HuH-7 (cell line): ENCODE measurements at regions not wholly inside any gene's neighbourhood (a gene's known extent, or its start where the extent isn't known, plus 50 kb on each side); places are given as distances from the start of the nearest gene placed in this dataset.

Experiments used
- DNase-seq: peaks from one replicate; pipeline ENCODE4 v3.0.0; 2011; ENCODE audit warnings: low spot score

DNA sequence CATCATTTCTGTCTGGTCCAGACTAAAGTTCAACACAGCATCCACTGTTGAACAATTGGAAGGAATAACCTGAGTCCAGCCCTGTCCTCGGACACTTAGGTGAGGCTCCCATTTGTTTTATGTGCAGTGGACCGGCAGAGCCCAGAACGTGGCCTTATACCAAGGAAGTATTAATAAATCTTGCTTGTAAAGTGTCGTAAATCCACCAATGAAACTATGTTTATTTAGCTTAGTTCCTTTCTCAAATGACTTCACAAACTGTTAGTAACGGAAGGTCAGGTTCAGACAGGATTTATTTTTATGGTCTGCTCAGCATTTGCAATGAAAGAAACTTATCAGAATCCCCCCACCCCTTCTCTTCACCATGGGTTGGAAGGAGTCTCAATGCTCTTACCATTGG, 149.5 kb downstream of the PCSK1 start:
- no peak for DNase-seq

DNA sequence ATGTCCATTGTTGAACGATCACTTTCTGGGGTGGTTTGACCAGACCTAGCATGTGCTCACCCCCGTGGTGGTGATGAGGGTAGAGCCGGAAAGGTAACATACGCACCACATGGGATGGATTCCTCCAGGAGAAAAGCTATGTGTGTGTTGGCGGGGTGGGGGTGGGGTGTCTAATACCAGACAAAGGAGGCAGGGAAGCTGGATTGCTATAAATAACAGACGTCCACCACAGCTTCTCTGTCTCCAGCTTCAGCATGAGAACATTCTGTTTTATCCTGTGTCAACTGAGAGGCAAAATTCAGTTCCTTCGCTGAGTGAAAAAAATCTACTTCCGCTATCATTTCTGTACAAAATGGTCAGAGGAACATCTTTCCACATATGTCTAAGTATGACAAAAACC, 151.0 kb downstream of the PCSK1 start:
- no peak for DNase-seq

DNA sequence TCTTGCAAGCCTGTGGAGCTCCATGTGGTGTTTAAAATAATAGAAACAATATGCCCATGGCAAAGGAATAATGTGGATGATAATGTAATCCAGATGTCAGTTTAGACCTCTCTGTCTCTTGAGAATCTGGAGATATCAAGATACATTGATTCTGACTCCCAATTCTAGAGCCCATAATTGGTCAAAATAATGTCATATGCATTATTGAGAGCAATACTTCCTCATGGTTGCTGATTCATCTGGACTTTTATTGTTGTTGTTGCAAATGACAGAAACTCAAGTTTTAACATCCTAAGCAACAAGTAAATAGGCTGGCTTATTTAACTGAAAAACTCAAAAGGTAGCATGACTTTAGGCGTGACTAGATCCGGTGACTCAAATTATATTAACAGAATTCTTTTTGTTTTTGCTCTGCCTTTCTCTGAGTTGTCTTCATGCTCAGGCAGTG, 152.1 kb downstream of the PCSK1 start:
- no peak for DNase-seq

DNA sequence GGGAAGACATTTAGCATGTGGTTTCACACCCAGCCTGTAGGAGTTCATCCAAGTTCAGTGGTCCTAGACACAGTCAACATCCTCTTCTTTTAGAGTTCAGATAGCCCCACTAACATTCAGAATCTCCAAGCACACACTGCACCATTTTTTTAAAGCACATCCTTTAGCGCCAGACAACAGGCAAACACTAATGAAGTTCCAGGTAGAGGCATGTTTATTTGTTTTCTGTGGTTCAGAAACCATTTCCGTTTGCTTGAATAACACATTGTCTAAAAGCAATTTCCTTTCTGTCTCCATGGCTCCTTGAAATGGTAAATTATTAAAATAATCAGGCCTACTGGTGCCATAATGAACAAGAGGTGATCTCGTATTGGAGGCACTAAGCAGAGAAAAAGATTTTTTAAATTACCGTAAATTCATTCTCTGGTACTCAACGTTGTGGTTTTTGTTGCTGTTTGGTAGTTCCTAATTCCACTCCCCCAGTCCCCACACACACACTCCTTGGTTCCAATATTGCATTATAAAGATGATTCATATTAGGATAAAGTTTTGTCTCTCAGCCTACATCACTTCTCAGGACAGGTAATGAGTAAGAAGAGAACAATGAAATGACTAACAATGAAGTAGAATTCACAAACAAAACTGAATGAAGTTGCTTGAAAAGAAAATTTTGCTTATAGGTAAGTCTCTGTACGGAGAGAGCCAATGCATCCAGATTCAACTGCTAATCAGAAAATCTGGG, 153.1 kb downstream of the PCSK1 start:
- DNase-seq, result no peak

DNA sequence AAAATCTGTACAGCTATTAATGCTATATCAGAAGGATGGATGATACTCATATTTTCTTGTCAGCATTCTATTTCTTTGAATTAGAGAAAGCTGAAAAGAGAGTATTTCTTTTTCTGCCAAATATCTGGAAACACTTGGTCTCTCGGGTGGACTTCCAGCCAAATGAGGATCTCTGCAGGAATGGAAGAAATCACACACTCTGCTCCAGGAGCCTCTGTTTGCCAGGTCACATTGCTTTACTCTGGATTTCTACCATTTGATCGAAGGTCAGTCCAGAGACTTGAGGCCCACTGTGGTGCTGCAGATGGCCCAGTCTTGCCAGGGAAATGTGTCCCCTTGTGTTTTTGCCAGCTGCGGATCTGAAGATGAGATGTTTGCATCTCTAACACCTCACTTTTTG, 154.1 kb downstream of the PCSK1 start:
- DNase-seq, result no peak

DNA sequence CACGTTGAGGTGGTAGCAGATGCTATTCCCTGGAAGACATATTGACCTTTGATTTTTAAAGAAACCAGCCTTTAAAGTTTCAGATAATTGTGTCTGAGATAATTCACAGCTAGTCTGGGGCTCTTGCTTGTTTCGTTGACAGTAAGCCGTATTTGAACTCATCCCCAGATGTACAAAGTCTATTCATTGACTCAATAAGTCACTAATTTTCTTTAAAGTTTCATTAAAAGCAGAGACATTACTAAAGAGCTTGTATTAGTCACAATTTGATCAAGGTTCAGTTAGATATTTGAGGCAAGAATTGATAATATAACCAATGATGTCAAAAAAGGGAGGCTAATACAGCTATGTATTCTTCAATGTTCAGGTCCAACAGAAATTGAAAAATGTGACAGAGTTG, 158.0 kb downstream of the PCSK1 start:
- DNase-seq, result no peak

DNA sequence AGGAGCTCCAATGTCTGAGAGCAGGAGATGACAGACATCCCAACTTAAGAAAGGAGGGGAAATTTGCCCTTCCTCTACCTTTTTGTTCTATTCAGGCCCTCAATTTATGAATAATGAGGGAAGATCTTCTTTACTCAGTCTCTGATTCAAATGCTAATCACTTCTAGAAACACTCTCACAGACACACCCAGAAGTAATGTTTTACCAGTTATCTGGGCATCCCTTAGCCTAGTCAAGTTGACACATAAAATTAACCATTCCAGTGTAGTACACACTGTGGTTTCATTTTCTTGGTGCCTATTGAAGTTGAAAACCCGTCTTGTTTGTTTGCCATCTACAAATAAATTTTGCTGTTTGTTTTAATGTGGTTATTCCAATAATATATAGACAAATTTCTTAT, 167.6 kb downstream of the PCSK1 start:
- no peak for DNase-seq

DNA sequence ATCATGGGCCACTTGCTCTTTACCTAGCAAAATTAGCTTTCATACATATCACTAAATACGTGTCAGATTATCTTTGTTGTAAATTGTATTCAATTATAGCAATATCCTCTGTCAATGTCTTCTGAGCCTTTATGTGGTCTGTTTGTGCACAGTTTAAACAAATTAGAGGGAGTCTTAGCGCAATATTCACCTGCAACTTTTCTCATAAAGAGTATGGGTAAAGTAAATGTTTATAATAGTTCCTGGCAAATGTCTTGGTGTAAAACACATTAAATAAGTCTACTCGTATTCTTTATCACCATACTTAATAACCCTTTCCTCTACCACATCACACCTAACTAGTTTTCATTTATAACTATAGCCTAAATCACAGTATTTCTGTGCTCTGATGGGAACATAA, 169.0 kb downstream of the PCSK1 start:
- DNase-seq, result no peak

DNA sequence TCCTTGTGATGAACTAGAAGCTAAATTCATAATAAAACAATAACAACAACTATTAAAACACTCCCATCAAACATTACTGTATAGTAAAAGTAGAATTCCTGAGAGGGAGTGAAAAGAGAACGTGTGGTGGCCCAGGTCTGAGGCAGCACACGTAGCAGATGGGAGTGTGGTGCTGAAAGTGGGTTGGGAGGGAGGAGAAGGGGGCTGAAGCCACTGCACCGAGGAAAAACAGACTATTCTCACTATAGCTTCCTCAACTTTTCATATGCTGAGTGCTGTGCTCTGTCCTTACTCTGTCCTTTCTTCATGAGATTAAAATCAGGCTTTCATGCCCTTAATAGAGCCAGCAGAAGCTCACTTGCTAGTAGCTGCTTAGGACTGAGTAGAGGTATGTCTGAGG, 170.9 kb downstream of the PCSK1 start:
- no peak for DNase-seq

DNA sequence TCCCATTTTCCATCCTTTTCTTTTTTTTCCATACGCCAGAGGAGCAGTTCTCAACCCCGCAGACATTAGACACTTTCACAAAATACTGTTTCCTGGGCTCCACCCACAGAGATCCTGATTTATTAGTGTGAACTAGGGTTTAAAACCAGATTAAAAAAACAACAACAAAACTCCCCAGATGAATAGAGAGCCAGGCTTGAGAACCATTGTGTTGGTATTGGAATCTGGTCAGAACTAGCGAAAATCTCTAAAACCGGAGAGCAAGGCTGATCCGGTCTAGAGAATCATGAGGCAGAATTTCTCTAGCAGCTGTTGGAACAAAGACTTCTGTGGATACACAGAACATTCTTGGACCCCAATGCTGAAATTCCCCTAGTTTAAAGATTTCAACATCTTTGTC, 173.0 kb downstream of the PCSK1 start:
- DNase-seq, result no peak

DNA sequence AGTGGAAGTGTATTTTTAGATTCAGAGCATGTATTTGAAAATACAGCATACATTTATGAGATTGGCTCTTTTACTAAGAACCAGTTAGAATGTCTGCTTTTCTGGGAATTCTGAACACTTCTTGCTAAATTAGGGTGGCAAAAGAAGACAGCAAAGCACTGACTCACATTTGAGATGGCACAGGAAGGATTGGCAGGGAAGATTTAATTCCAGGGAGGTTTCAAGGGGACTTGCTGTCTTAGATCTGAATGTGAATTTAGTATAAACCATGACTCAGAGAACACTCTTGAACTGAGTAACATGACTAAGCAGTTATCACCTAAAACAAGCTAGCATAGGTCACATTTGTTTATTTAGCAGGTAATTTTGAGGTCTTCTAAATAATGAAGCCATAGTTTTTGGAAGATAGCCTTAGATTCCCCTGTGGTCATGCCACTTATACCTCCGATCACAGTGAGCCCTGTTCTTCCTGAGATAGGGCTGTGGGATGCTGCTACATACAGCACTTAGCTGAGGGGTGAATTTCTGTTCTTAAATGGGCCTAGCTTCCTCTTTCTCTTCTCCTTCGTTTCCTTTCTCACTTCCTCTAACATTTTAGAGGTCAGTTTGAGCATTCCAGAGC, 173.8 kb downstream of the PCSK1 start:
- DNase-seq, result no peak

DNA sequence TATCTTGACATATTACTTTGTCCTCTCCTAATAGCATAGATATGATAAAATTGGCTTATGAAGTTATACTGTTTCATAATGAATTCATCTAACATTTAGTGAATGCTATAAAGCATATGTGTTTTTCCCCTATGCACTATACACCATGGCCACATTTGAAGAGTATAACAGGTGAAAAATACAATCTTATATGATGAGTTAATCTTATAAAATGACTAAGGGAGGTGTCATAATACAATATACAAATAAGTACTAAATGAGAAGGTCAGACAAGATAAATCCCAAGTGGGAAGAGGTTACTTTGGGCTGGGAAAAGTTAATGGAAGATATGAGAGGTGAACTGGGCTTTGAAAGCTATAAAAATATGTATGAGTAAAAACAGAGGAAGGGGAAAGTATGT, 174.4 kb downstream of the PCSK1 start:
- no peak for DNase-seq

DNA sequence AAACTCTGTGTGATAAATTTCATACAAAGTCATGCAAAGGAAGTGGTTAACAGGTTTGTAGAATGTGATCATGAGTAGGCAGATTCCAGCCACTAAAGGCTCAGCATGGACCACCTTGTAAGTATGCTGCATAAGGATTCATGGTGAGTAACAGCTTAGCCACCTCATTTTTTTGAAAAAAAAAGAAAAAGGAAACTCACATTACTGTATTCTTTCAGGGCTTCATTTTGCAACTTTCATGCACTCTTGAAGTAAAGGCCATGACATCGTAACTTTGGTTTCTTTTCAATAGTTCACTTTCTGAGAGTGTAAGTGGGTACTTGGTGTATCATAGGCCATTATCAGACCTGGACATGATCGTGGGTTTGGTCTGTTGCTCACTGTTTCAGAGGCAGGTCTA, 175.1 kb downstream of the PCSK1 start:
- no peak for DNase-seq

DNA sequence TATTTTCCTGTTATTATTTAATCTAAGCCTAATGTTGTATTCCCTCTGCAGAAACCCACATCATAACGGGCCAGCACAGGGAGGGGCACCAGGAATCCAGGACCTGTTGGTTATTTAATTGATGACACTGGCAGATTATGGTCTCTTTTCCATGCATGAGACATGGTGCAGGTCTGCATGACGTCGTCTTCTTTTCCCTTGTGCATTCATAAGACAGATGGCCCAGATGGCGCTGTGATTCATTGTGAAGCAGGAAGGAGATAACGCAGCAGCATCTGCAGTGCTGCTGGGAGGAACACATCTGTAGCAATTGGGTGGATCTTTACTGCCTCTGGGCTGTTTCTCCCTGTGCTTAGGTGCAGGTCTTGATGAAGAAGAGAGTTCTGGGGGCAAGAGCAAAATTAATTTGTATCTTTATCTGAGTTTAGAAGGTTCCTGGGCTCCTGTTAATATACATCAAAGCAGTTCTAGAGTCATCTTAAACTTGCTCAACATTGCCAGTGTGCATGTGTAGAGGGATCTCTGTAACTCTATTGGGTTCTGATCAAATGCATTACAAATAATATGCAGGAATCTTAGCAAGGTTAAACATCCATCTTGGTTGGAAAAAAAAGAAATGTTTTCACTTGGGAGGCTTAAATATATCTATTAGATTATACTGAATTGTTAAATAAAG, 176.1 kb downstream of the PCSK1 start:
- DNase-seq, result no peak

DNA sequence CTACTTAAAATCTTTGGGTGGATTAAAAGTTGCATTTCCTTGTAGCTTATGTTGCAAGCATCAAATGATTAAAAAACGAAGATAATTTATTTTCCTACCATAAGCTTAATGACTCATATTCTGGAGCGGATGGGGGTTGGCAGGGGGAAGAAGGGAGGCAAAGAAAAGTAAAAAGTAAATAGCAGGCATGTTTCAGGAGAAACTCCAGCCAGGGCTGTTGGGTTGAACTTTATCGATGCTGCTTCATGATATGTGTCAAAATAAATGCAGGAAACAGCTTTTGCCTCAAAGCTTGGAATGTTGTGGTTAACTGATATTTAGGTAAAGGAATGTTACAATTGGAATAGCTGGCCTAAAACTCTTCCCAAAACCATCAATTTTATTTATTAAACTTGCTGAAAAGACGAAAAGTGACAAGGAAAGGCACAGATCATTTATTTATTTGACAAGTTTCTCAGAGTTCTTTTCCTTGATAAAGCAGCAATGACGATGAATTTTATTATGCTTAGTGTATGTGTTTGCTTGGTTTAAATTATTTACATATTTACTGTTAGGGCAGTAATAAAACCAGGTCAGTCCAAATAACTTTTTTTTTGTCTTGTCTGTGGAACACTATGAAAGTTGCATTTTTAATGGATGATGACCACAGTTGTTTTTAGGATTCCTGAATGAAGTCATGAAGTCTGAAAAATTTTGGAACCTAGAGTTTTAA, 177.9 kb downstream of the PCSK1 start:
- DNase-seq, result no peak

DNA sequence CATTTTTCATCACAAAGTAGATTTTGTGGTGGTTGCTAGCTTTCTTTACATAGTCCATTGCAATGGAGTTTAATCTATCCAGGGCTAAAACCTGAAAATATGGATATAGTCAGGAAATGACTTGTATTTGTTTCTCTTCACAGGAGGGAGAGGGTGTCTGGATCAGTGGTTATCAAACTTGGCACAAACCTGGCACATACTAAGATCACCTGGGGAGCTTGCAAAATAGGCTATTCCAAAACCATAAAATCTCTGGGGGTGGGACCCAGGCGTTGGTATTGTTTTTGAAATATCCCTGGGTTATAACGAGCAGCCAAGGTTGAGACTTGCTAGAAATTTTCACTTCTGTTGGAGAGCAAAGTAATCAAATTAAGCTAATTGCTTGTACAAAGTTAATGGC, 179.9 kb downstream of the PCSK1 start:
- no peak for DNase-seq

DNA sequence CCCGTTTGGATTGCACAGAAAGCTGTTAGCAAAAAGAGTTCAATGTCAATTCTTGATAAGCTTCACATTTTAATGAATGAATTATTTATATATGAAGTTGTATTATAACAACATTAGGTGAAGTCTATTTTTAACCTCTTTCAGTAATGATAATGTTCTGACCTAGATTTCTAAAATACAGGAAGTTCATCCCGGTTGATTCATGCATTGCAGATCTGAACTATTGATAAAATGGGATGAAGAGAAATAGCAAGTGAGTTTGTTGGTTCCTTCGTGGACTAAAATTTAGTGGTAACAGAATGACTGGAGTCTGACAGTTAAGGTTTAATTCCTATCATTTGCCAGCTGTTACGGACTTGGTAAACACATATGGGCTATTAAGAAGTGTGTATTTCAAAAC, 180.5 kb downstream of the PCSK1 start:
- DNase-seq, result no peak

DNA sequence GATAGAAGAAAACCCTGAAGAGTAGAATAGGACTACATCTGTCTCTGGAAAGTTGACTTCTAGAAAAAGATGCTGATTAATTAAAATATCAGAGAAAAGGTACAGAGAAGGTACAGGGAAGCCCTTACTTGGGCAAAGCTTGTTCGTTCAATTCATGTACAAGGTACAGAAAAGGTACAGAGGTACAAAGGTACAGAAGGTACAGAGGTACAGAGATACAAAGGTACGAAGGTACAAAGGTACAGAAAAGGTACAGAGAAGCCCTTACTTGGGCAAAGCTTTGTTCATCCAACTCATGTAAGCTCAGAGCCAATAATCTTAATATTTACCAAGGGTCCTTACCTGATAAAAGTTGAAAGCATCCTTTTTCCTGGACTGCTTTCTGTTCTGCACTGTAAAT, 182.3 kb downstream of the PCSK1 start:
- DNase-seq, result no peak

DNA sequence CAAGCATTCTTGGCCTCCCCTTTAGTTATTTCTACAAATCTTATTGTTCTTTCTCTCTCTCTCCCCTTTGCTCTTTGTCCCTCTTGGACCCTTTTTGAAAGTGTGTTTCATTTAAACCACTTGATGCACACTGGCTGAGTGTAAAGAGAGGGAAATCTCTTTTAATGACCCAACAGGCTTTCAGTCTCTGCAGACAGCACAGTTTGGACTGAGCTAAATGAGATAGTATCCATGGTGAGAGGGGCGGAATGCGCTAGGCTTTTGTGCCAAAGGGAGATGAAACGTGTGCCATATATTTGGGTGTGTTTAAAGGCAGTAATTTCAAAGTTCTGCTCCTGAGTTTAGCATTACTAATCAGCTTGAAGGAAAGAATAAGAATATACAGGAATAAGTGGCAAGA, 184.9 kb downstream of the PCSK1 start:
- DNase-seq, result no peak

DNA sequence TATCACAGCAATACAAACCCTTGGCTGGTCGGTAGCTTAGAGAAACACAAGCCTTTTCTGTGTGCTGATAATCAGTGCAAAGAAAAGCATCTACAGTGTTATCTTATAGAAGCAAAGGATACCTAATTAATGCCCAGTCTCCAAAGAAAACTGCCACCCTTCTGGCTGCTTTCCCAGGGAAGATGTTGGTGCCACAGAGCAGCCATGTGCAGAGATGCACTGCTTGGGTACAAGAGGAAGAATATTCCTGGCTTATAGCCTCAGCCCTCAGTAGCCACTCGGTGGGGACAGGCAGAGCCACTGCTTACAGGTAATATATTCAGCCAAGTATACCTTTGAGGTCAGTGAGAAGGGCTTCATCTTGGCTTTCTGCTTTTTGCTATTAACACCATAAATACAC, 185.3 kb downstream of the PCSK1 start:
- no peak for DNase-seq

DNA sequence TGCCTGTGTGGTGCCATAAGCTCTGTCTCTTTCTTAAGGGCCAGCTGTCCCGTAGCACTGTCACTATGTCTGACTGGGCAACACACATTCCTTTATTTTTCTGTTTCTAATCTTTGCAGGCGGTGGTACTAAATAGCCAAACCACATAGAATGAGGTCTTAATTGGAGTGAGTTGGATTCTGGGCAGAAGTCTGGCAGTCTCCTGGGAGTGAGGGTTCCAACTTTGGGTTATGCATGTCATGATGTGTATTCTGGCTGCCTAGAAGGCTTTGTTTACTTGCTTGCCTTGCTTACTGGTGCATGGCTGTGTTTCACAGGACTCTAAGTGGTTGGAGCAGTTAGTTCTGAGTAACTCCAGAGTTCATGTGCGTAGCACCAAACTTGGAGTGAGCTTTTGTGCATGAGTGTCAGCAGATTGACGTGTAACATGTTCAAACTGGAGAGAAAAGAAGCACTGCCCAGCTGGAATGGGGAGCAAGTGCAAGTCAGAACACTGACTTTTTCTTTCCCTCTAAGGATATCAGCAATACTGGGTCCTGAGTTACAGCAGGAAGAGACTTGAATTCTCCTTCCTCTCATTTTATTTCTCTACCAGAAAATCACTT, 185.8 kb downstream of the PCSK1 start:
- no peak for DNase-seq
